Neutrophil (primary cell): ENCODE measurements at regions not wholly inside any gene's neighbourhood (a gene's known extent, or its start where the extent isn't known, plus 50 kb on each side); places are given as distances from the start of the nearest gene placed in this dataset.

ENCODE experiments used
- H3K27ac ChIP-seq: fragments of 200-600 bp; sonication (generic); 2 replicates; pipeline ENCODE4 v1.5.1; 2016; ENCODE audit warnings: mild to moderate bottlenecking, moderate library complexity
- H3K27me3 ChIP-seq: fragments of 200-600 bp; sonication (generic); 2 replicates; pipeline ENCODE4 v1.6.0; 2016; ENCODE audit warnings: mild to moderate bottlenecking
- H3K36me3 ChIP-seq: fragments of 200-600 bp; sonication (generic); 2 replicates; pipeline ENCODE4 v1.5.1; 2017
- H3K4me1 ChIP-seq, 2 experiments: fragments of 200-600 bp in 1 of 2; sonication (generic) in 1 of 2; 1 replicate in 1 of 2; 2 replicates in 1 of 2; pipeline versions ENCODE4 v1.5.1 to v1.6.1; 2013 to 2016; ENCODE audit warnings: low read depth in 1 of 2, low read length in 1 of 2, mild to moderate bottlenecking in 1 of 2, moderate library complexity in 1 of 2; ENCODE audit not compliant: control insufficient read depth in 1 of 2, insufficient read depth in 1 of 2
- H3K4me3 ChIP-seq, 2 experiments: fragments of 200-600 bp in 1 of 2; sonication (generic) in 1 of 2; 1 replicate in 1 of 2; 2 replicates in 1 of 2; pipeline ENCODE4 v1.5.1; 2013 to 2016; ENCODE audit warnings: low read depth in 1 of 2, low read length in 1 of 2, mild to moderate bottlenecking in 1 of 2, moderate library complexity in 1 of 2
- H3K9me3 ChIP-seq: fragments of 200-600 bp; sonication (generic); 2 replicates; pipeline ENCODE4 v1.5.1; 2016
- CTCF ChIP-seq: fragments of 200-600 bp; sonication (generic); IDR thresholded peaks from 2 replicates; pipeline ENCODE4 v1.5.1; 2016; ENCODE audit warnings: antibody characterized with exemption

DNA sequence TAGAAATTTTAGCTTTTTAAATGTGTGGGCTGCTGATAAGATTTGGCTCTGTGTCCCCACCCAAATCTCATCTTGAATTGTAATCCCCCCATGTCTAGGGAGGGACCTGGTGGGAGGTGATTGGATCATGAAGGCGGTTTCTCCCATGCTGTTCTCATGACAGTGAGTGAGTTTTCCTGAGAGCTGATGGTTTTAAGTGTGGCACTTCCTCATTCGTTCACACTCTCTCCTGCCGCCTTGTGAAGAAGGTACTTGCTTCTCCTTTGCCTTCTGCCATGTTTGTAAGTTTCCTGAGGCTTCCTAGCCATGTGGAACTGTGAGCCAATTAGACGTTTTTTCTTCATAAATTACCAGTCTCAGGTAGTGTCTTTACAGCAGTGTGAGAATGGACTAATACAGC lies 127.8 kb upstream of the MVB12B start:
- H3K27me3 ChIP-seq = peaks cover 46% of the 10 kb centered on the region

DNA sequence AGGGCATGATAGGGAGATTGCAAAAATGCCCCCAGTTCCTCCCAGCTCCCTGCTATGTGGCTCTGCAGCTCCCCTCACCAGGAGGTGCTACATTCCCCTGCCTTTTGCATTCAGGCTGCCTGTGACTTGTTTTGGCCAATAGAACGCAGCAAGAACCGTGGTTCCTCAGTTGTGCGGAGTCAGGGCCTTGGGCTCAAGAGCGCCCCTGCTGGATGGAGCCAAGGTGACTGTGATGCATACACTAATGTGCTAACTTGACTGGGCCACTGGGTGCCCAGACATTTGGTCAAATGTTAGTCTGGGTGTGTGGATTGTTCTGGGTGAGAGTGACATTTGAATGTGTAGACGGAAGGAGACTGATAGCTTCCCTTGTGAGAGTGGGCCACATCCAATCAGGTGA lies 123.3 kb upstream of the MVB12B start:
- Histone ChIP-seq H3K27ac (no peak overlapping the region), H3K36me3 (no peaks in the 10 kb centered on the region), H3K4me3 (no peak overlapping the region), H3K4me1 (peaks cover 0 to 5% of the 10 kb centered on the region in 2 experiments), H3K27me3 (peaks cover 24% of the 10 kb centered on the region), H3K9me3 (no peaks in the 10 kb centered on the region)
- TF ChIP-seq CTCF = no peak

More for the DNA sequence above, 127.8 kb upstream of the MVB12B start:
- H3K4me3 ChIP-seq = no peak overlapping the region
- H3K36me3 ChIP-seq = no peaks in the 10 kb centered on the region
- H3K4me1 ChIP-seq = no peaks in the 10 kb centered on the region
- no peaks in the 10 kb centered on the region for H3K9me3 ChIP-seq
- TF ChIP-seq CTCF = no peak
- no peak overlapping the region for H3K27ac ChIP-seq

- H3K27ac ChIP-seq = no peak overlapping the region
- peaks cover 23% of the 10 kb centered on the region for H3K27me3 ChIP-seq
- no peak for TF ChIP-seq CTCF
- no peak overlapping the region for H3K4me3 ChIP-seq
- no peaks in the 10 kb centered on the region for H3K9me3 ChIP-seq
- H3K4me1 ChIP-seq = peaks cover 0 to 5% of the 10 kb centered on the region in 2 experiments
- H3K36me3 ChIP-seq = no peaks in the 10 kb centered on the region
Observed at GRCh38 chr9:126204197-126204596, 122.4 kb upstream of the MVB12B start.

DNA sequence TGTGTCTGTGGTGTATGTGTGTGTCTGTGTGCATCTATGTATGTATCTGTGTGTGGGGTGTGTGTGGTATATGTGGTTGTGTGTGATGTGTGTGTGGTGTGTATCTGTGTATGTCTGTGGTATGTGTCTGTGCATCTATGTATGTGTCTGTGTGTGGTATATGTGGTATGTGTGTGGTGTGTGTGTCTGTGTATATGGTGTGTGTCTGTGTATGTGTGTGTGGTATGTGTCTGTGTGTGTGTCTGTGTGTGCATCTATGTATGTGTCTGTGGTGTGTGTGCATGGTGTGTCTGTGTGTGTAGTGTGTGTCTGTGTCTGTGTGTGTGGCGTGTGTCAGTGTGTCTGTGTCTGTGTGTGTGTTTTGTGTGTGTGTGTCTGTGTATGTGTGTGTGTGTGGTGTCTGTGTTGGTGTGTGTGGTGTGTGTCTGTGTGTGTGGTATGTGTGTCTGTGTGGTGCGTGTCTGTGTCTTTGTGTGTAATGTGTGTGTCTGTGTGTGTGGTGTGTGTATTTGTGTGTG lies 121.9 kb upstream of the MVB12B start:
- Histone ChIP-seq H3K9me3 (no peaks in the 10 kb centered on the region), H3K27ac (no peak overlapping the region), H3K36me3 (no peaks in the 10 kb centered on the region), H3K4me3 (no peak overlapping the region), H3K4me1 (peaks cover 0 to 5% of the 10 kb centered on the region in 2 experiments), H3K27me3 (peaks cover 26% of the 10 kb centered on the region)
- TF ChIP-seq CTCF = no peak

- H3K27ac ChIP-seq = no peak overlapping the region
- peaks cover 0 to 5% of the 10 kb centered on the region in 2 experiments for H3K4me1 ChIP-seq
- peaks cover 26% of the 10 kb centered on the region for H3K27me3 ChIP-seq
- H3K9me3 ChIP-seq = no peaks in the 10 kb centered on the region
- H3K4me3 ChIP-seq = no peak overlapping the region
- TF ChIP-seq CTCF = no peak
- no peaks in the 10 kb centered on the region for H3K36me3 ChIP-seq
Observed at GRCh38 chr9:126205265-126205664, 121.4 kb upstream of the MVB12B start.
